OCI-LY1 (cell line): ENCODE measurements at regions not wholly inside any gene's neighbourhood (a gene's known extent, or its start where the extent isn't known, plus 50 kb on each side); places are given as distances from the start of the nearest gene placed in this dataset.

Source experiments
- H2AFZ ChIP-seq: fragments of 200-600 bp; sonication (generic), shearing (Covaris generic); 2 replicates; pipeline ENCODE4 v1.6.0; 2014; ENCODE audit warnings: antibody characterized with exemption, mild to moderate bottlenecking, low read length
- H3F3A ChIP-seq: fragments of 200-600 bp; sonication (generic), shearing (Covaris generic); 2 replicates; pipeline ENCODE4 v1.6.0; 2014; ENCODE audit warnings: mild to moderate bottlenecking, antibody characterized with exemption, low read length, moderate library complexity; ENCODE audit not compliant: insufficient read depth
- H3K27ac ChIP-seq: fragments of 200-600 bp; sonication (generic); 2 replicates; pipeline ENCODE4 v1.5.1; 2014; ENCODE audit warnings: low read length, mixed run types, mild to moderate bottlenecking, low read depth; ENCODE audit not compliant: poor library complexity, severe bottlenecking
- H3K27me3 ChIP-seq: fragments of 200-600 bp; sonication (generic); 2 replicates; pipeline ENCODE4 v1.6.0; 2014; ENCODE audit warnings: antibody characterized with exemption, mild to moderate bottlenecking, low read length, moderate library complexity; ENCODE audit not compliant: insufficient read depth
- H3K36me3 ChIP-seq: fragments of 200-600 bp; sonication (generic); 2 replicates; pipeline ENCODE4 v1.6.1; 2014; ENCODE audit warnings: mild to moderate bottlenecking, antibody characterized with exemption, low read length, moderate library complexity, mixed read lengths; ENCODE audit not compliant: insufficient read depth
- H3K4me1 ChIP-seq: fragments of 200-600 bp; sonication (generic); 2 replicates; pipeline ENCODE4 v1.5.1; 2014; ENCODE audit warnings: mild to moderate bottlenecking, low read length, moderate library complexity; ENCODE audit not compliant: insufficient read depth, severe bottlenecking
- H3K4me2 ChIP-seq: fragments of 200-600 bp; sonication (generic), shearing (Covaris generic); 2 replicates; pipeline ENCODE4 v1.6.1; 2014; ENCODE audit warnings: low read length
- H3K4me3 ChIP-seq: fragments of 200-600 bp; sonication (generic); 2 replicates; pipeline ENCODE4 v1.5.1; 2014; ENCODE audit warnings: low read length, low read depth, mild to moderate bottlenecking, mixed read lengths; ENCODE audit not compliant: poor library complexity, severe bottlenecking
- H3K79me2 ChIP-seq: fragments of 200-600 bp; shearing (Covaris generic); 2 replicates; pipeline ENCODE4 v1.6.1; 2016; ENCODE audit warnings: mixed run types, low read length, mixed read lengths; ENCODE audit not compliant: insufficient read depth
- H3K9ac ChIP-seq: fragments of 200-600 bp; sonication (generic), shearing (Covaris generic); 2 replicates; pipeline ENCODE4 v1.6.1; 2014; ENCODE audit warnings: mild to moderate bottlenecking, low read length, mixed read lengths
- H3K9me2 ChIP-seq: fragments of 200-600 bp; sonication (generic), shearing (Covaris generic); 2 replicates; pipeline ENCODE4 v1.6.1; 2014; ENCODE audit warnings: low read depth, mild to moderate bottlenecking, low read length, mixed read lengths
- H3K9me3 ChIP-seq: fragments of 200-600 bp; shearing (Covaris generic); 2 replicates; pipeline ENCODE4 v1.6.1; 2014; ENCODE audit warnings: low read length, mixed read lengths
- H4K20me1 ChIP-seq: fragments of 200-600 bp; sonication (generic), shearing (Covaris generic); 2 replicates; pipeline ENCODE4 v1.6.0; 2016; ENCODE audit warnings: mild to moderate bottlenecking, low read length; ENCODE audit not compliant: insufficient read depth
- EZH2 ChIP-seq: fragments of 200-600 bp; sonication (generic), shearing (Covaris generic); IDR thresholded peaks from 2 replicates; pipeline ENCODE4 v1.8.0; 2017; ENCODE audit warnings: borderline replicate concordance, mixed run types, mild to moderate bottlenecking, antibody characterized with exemption, low read length, moderate library complexity, mixed read lengths
- TF ChIP-seq, protein P1 (sequence below): fragments of 200-600 bp; sonication (generic), shearing (Covaris generic); IDR thresholded peaks from 2 replicates; pipeline ENCODE4 v1.5.1; 2017; ENCODE audit warnings: mild to moderate bottlenecking, antibody characterized with exemption, low read length, moderate library complexity, mixed read lengths

DNA sequence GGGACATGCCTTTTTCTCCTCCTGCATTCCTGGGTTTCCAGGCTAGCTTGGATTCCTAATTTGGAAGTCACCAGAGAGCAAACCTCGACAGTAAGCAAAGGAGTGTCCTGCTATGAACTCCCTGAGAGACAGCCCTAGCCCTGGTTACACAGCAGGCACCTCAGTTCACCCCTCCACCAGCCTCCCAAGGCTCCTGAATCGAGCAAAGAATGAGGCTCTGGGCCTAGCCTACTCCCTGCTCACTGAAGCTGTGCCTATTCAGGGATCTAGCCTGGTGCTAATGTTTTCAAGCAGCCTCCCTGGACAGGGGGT is 66.7 kb upstream of the RMDN2 start:
- no peaks in the 10 kb centered on the region for H3K9me3 ChIP-seq
- H3K4me1 ChIP-seq, result no peaks in the 10 kb centered on the region
- H3K27ac ChIP-seq, result no peak overlapping the region
- H2AFZ ChIP-seq, result no peak overlapping the region
- H3K9ac ChIP-seq, result no peak overlapping the region
- H3K27me3 ChIP-seq, result no peaks in the 10 kb centered on the region
- no peak overlapping the region for H3K4me2 ChIP-seq
- no peaks in the 10 kb centered on the region for H3K36me3 ChIP-seq
- H3F3A ChIP-seq, result no peaks in the 10 kb centered on the region
- H3K79me2 ChIP-seq, result no peaks in the 10 kb centered on the region
- no peak overlapping the region for H3K4me3 ChIP-seq
- H3K9me2 ChIP-seq, result no peaks in the 10 kb centered on the region
- TF ChIP-seq, protein P1, sequence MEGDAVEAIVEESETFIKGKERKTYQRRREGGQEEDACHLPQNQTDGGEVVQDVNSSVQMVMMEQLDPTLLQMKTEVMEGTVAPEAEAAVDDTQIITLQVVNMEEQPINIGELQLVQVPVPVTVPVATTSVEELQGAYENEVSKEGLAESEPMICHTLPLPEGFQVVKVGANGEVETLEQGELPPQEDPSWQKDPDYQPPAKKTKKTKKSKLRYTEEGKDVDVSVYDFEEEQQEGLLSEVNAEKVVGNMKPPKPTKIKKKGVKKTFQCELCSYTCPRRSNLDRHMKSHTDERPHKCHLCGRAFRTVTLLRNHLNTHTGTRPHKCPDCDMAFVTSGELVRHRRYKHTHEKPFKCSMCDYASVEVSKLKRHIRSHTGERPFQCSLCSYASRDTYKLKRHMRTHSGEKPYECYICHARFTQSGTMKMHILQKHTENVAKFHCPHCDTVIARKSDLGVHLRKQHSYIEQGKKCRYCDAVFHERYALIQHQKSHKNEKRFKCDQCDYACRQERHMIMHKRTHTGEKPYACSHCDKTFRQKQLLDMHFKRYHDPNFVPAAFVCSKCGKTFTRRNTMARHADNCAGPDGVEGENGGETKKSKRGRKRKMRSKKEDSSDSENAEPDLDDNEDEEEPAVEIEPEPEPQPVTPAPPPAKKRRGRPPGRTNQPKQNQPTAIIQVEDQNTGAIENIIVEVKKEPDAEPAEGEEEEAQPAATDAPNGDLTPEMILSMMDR, result no peak
- TF ChIP-seq EZH2, result no peak
- H4K20me1 ChIP-seq, result no peaks in the 10 kb centered on the region

DNA sequence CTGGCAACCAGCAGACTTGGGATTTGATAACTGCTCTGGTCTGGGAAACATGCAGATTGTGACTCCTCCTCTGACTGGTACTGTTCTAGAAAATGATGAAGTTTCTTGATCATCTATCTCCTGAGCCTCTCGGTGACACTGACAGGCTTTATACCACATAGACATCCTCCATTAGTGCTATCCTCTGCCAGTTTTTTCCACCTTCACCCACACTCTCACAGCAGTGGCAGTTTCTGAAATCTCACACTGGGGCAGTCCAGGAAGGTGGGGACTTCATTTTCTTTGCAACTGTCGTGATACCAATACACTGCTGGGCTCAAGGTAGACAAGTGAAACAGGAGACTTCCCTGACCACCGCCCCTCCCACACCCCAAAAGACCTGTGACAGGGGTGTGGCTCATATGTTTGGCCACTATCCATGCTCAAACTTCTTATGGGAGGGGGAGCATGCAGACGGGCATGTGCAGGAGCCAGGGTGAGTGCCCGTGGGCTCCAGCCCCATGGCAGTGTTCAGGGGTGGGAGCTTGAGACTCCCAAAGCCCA is 66.3 kb upstream of the RMDN2 start:
- Histone ChIP-seq H3K79me2 (no peaks in the 10 kb centered on the region), H2AFZ (no peak overlapping the region), H3K4me1 (no peaks in the 10 kb centered on the region), H3K27me3 (no peaks in the 10 kb centered on the region), H3K9me2 (no peaks in the 10 kb centered on the region), H3K9me3 (no peaks in the 10 kb centered on the region), H3K4me2 (no peak overlapping the region), H3K9ac (no peak overlapping the region), H3F3A (no peaks in the 10 kb centered on the region), H3K4me3 (no peak overlapping the region), H3K36me3 (no peaks in the 10 kb centered on the region), H3K27ac (no peak overlapping the region), H4K20me1 (no peaks in the 10 kb centered on the region)
- no peak for TF ChIP-seq EZH2
- TF ChIP-seq, protein P1, result no peak

DNA sequence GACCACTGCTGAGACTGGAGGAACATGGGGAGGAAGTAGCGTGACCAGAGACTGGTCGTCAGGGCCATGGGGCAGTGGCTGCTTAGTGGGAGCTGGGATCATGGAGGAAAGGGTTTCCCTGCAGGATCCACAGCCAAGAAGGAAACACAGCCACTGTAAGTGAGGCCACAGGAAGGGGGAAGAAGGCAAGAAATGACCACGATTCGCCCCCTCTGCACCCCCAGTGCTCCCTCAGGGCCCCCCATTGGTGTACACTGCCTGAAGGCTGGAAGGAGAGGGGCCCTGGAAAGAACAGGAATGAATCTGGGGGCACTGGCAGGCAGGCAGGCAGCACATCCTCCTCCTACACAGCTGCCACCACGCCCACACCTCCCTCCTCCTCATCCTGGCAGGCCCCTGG is 62.5 kb upstream of the RMDN2 start:
- no peaks in the 10 kb centered on the region for H3K4me1 ChIP-seq
- no peak overlapping the region for H2AFZ ChIP-seq
- no peaks in the 10 kb centered on the region for H3K9me2 ChIP-seq
- no peaks in the 10 kb centered on the region for H3K36me3 ChIP-seq
- TF ChIP-seq, protein P1, result no peak
- TF ChIP-seq EZH2, result no peak
- no peak overlapping the region for H3K9ac ChIP-seq
- no peak overlapping the region for H3K4me3 ChIP-seq
- H4K20me1 ChIP-seq, result no peaks in the 10 kb centered on the region
- H3F3A ChIP-seq, result no peaks in the 10 kb centered on the region
- H3K79me2 ChIP-seq, result no peaks in the 10 kb centered on the region
- H3K9me3 ChIP-seq, result no peaks in the 10 kb centered on the region
- H3K27ac ChIP-seq, result no peak overlapping the region
- no peaks in the 10 kb centered on the region for H3K27me3 ChIP-seq
- no peak overlapping the region for H3K4me2 ChIP-seq
